ENCODE measurements at regions not wholly inside any gene's neighbourhood (a gene's known extent, or its start where the extent isn't known, plus 50 kb on each side); places are given as distances from the start of the nearest gene placed in this dataset.
"Not testable (repeated sequence)": the region's sequence is repeated elsewhere in the genome, so short reads cannot be mapped to it uniquely, and the experiment has no call there.

GRCh38 chr14:55769877-55770276 lies 189.9 kb downstream of the KTN1 start:
- DNase-seq = no peak

GRCh38 chr14:55771242-55771981 lies 191.4 kb downstream of the KTN1 start:
- DNase-seq = no peak

- peak; percentile 62 for DNase-seq
Measured at GRCh38 chr14:55772486-55772885, 192.5 kb downstream of the KTN1 start.

GRCh38 chr14:55773312-55773711 lies 193.3 kb downstream of the KTN1 start:
- DNase-seq = no peak

DNA sequence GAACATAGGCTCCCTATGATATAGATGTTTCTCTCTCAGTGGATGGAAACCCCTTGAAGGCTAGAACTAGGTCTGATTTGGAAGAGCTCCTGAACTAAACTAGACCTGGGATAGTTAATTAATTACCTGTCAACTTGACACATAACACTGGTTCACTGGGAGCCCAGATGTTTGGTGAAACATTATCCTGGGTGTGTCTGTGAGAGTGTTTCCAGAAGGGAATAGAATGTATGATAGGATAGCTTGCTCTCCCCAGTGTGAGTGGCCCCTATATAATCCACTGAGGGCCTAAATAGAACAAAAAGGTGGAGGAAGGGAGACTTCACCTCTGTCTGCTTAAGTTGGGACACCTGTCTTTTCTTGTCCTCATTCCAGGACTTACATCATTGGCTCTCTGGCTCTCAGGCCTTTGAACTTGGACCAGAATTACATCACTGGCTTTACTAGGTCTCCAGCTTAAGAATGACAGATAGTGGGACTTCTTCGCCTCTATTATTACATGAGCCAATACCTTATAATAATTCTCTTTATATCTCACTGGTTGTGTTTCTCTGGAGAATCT lies 194.1 kb downstream of the KTN1 start:
- DNase-seq = peak; percentile 61

DNA sequence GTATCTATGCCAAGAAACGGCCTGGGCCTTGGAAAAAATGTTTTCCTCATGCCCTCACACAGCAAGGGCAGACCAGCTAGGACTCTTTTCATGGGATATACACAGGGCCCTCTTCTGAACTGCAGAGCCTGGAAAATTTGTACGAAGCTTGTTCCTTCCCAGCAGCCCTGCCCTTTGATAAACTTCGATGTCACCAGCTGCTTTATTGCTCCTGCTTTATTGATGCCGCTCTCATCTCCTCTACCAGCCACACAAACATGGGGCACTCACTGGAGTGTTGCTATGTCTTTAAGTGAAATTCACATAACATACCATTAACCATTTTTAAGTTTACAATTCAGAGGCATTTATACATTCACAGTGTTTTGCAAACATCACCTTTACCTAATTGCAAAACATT lies 197.9 kb downstream of the KTN1 start:
- no peak for DNase-seq

- DNase-seq = no peak
Measured at GRCh38 chr14:55780156-55780946, 200.3 kb downstream of the KTN1 start.

GRCh38 chr14:55781046-55781445 lies 201.0 kb downstream of the KTN1 start:
- DNase-seq = no peak

DNA sequence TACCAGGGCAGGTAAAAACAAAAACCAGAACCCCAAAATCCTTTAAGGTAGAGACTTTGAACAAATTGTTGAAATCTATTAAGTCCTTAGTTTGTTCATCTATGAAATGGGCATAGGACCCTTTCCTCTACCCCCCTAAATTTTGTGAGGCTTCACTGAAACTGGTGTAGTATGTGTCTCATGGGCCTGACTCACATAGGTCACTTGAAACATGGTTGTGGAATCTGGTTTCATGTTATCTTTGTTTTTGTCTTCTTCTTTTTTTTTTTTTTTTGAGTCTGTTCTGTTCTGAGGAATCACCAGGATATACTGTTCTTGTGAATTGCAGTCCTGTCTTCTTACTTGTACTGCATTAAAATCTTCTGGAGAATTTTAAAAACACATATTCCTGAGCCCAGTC lies 202.2 kb downstream of the KTN1 start:
- DNase-seq = no peak

DNA sequence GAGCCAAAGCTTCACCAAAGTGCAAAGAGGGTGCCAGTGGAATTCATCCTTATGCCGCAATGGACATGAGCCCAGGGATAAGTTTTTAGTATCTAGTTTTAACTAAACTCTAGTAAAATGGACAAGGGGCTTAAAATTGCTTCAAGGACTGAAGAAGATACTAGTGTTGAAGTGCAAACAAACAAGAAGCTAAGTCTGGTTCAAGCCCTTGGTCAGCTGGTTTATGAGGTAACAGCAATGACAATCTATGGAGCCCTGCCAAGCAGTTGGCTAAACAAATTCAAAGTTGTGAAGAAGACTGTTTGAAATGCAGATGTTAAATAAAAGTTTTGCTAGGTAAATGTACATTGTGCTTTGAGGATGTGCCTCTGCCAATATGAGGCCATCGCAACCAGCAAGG lies 209.4 kb downstream of the KTN1 start:
- DNase-seq = no peak

GRCh38 chr14:55794655-55795595 lies 214.9 kb downstream of the KTN1 start:
- DNase-seq = no peak

DNA sequence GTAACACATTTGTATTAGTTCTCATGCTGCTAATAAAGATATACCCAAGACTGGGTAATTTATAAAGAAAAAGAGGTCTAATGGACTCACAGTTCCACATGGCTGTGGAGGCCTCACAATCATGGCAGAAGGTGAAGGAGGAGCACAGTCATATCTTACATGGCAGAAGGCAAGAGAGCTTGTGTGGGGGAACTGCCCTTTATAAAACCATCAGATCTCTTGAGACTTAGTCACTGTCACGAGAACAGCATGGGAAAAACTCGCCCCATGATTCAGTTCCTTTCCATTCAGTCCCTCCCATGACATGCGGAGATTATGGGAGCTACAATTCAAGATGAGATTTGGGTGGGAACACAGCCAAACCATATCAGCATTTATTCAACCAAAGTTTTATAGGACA lies 216.5 kb downstream of the KTN1 start:
- DNase-seq = not testable (repeated sequence)

DNA sequence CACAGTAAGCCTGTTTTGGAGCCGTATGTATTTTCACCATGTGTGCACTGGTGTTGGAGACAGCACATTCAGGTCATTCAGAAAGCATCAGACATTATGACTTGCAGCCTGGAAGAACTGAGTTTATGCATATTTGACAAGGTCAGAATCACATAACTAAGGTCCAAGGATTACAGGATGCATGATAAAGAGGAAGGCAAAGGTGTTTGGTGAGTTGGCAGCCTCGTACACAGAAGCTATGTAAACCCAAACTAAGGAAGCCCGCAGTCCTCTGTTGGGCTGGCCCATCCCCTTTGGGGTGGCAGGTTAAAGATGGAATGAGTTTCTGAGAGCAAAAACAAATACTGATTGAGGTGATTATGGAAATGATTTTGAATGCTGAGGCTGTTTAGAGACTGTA lies 218.4 kb downstream of the KTN1 start:
- DNase-seq = no peak

GRCh38 chr14:55799508-55800095 lies 219.6 kb downstream of the KTN1 start:
- DNase-seq = no peak

- no peak for DNase-seq
Measured at GRCh38 chr14:55800156-55800785, 220.3 kb downstream of the KTN1 start.

DNA sequence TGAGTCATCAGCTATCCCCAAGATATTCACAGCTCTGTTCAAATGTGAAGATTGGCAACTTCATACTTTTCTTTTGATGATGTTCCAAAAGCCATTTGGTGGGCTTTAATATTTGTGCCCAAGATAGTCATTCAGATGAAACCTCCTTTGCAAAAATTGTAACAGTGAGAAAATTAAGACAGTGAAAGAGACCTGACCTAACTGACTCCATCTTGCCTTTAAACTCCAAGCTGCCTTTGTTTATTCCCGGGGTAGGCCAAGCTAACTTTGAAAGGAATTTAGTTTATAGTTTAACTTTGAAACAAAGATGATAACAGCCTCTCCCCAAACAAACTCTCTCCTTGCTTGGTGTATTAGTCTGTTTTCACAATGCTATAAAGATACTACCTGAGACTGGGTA lies 221.1 kb downstream of the KTN1 start:
- no peak for DNase-seq

DNA sequence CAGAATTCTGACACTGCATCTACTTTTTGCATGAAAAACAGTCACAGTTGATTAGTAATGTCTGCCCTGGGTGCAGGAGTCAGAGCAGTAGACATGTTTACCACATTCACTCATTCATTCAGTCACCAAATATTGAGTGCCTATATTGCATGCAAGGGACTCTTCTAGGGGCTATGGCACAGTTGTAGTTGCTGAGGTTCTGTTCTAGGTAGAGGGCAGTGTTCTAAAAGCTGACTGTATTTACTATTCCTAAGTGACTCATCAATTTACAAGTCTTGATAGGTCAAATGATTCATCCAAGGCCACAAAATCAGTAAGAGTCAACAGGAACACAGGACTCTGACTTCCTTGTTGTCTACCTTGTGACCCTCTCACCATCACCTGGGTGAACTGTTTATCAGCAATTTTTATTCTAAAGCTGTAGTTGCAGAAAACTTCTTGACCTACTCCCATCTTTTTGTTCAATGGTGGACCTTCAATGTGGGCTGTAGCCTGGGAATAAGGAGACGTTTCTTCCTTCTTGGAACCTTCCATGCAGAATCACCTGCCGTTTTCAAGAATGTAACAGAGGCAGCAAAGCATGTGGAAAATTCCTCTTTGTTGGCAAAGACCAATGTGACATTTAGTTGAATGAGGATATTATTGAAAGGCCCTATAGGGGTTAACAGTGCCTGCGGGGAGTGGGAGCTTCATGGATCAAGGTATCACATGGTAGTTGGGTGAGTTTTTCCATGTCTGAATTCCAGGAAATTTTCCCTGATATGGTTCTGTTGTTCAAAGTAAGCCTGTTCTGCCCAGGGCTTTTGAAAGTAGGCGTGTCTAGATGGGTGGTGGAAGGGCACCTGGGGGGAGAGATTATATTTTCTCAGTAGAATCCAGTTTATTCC lies 223.2 kb downstream of the KTN1 start:
- no peak for DNase-seq

GRCh38 chr14:55803873-55804553 lies 224.0 kb downstream of the KTN1 start:
- no peak for DNase-seq

DNA sequence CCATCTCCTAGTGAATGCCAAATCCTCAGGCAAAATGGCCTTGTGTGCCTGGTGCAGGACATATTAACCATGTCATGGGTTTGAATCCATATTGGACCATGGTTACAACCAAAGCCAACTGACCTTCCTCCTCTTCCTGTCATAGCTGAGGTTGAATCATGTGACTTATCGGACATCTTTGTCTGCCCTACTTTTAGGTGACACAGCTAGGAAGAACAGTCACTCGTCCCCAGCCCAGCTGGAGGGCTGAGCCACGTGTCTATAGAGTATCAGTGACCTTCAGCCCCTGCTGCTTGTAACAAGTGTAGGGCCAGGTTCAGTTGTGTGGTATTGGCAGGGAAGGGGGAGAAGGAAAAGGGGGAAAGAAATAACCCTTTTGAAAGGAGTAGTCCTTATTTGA lies 225.2 kb downstream of the KTN1 start:
- DNase-seq = no peak

All from NCI-H2171 treated with DMSO at 0.1 percent for 48 hours (cell line).